GM12865 (cell line): ENCODE measurements at regions not wholly inside any gene's neighbourhood (a gene's known extent, or its start where the extent isn't known, plus 50 kb on each side); places are given as distances from the start of the nearest gene placed in this dataset.

Source experiments
- DNase-seq: peaks from one replicate; pipeline ENCODE4 v3.0.0; 2010; ENCODE audit warnings: low read depth
- H3K4me3 ChIP-seq: 2 replicates; pipeline ENCODE4 v1.5.1; 2011; ENCODE audit warnings: mild to moderate bottlenecking, low read depth, low read length, control low read depth
- TF ChIP-seq, protein P1 (sequence below): IDR thresholded peaks from 2 replicates; pipeline ENCODE4 v1.5.1; 2011; ENCODE audit warnings: low read length, control low read depth, low read depth, inconsistent platforms; ENCODE audit not compliant: insufficient read depth; ENCODE audit errors: missing control alignments

DNA sequence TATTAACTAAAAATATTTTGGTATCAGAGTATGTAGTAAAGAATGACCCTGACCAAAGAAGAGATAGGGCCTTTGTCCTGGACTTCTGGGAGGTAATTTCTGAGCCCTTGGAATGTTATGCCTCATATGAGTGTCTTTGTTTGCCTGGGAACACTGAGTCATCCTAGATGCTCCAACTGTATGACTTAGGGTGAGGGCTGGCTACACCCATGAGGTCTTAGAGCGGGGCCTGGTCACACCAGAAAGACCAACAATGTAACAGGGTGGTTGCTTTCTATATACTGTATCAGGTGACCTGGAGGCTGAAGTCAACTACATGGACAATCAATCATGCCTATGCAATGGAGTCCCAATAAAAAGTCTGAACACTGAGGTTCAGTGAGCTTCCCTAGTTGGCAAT lies 253.1 kb downstream of the MBD2 start:
- TF ChIP-seq, protein P1, sequence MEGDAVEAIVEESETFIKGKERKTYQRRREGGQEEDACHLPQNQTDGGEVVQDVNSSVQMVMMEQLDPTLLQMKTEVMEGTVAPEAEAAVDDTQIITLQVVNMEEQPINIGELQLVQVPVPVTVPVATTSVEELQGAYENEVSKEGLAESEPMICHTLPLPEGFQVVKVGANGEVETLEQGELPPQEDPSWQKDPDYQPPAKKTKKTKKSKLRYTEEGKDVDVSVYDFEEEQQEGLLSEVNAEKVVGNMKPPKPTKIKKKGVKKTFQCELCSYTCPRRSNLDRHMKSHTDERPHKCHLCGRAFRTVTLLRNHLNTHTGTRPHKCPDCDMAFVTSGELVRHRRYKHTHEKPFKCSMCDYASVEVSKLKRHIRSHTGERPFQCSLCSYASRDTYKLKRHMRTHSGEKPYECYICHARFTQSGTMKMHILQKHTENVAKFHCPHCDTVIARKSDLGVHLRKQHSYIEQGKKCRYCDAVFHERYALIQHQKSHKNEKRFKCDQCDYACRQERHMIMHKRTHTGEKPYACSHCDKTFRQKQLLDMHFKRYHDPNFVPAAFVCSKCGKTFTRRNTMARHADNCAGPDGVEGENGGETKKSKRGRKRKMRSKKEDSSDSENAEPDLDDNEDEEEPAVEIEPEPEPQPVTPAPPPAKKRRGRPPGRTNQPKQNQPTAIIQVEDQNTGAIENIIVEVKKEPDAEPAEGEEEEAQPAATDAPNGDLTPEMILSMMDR = no peak
- no peak for DNase-seq
- H3K4me3 ChIP-seq = no peak overlapping the region

DNA sequence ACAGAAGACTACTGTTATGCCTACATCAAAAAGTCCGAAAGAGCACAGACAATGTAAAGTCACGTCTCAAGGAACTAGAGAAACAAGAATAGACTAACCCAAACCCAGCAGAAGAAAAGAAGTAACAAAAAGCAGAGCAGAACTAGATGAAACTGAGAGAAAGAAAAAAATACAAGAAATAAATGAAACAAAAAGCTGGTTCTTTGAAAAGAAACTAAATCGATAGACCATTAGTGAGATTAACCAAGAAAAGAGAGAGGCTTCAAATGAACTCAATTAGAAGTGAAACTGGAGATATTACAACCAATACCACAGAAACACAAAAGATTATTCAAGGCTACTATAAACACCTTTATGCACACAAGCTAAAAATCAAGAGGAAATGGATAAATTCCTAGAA lies 271.8 kb downstream of the MBD2 start:
- no peak overlapping the region for H3K4me3 ChIP-seq
- TF ChIP-seq, protein P1 = no peak
- peak; percentile 11 for DNase-seq

DNA sequence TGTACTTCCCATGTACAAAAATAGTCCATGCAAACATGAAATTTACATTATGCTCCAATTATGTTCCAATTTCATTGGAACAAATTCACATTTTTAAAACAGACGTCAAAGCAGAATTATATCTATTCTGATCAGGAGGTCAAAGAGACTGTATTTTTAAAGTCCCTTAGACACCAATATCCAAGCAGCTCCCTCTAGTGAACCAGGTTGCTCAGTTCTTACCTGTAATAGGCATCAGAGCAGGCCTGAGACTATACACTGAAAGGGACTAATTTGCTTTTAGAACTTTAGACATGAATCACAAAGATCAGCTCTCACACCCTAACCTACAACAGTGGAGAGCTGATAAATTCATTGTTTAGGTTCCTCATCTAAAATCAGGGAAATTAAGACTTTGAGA lies 273.9 kb downstream of the MBD2 start:
- TF ChIP-seq, protein P1 = no peak

DNA sequence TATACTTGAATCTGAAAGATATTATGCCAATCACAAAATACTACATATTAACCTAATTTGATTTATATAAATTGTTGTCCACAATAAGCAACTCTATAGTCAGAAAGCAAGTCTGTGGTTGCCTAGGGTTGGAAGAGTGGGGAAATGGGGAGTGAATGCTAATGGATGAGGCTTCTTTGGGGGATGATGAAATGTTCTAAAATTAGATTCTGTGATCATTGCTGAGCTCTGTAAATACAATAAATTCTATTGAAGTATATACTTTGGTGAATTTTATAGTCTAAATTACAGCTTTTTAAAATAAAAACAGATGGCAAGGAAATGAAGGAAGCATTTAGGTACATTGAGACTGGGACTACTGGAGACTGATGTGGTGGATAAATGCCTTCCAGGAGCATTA lies 275.5 kb downstream of the MBD2 start:
- no peak for DNase-seq
- no peak overlapping the region for H3K4me3 ChIP-seq
- TF ChIP-seq, protein P1 = no peak

More for the DNA sequence above, 273.9 kb downstream of the MBD2 start:
- no peak for DNase-seq
- no peak overlapping the region for H3K4me3 ChIP-seq

DNA sequence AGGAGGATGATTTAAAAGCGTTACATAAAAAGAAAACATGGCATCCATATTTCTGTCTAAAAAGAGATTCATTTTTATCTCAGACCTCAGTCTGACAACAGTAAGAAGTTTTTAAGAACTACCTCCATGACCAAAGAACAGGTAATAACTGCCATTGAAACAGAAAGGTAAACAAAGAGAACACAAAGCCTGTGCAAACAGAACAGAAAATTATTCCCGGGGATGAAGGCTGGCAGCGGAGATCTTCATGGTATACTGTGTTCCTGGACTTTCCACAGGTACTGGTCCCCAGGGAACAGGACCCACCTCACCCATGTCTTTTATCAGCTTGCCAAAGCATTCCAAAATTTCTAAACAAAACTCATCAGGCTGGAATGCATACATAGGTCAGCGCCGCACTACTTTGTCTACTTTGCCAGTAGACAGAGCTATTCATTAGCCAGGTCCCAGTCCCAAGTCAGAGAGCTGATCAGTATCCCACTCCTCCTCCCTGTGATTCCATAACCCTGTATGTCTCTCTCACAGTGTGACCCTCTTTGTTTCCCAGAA lies 277.3 kb downstream of the MBD2 start:
- no peak for DNase-seq
- TF ChIP-seq, protein P1 = no peak
- H3K4me3 ChIP-seq = no peak overlapping the region

DNA sequence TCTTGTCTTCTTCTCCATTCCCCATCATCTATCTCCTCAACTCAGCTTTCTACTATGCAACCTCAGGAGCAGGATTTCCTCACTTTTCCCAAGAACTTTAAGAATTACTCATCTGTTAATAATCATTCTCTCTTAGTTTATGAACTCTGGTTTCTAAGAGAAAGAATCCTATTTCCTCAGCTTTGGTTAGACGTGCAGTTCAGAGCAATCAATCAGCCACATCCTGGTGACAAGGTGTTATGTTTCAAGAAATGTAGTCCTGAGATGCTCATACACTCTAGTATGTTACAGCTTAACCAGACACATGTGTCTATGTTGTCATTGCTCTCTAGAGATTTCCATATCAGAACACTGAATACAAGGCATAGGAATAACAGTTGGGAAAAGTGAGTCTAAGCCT lies 277.9 kb downstream of the MBD2 start:
- TF ChIP-seq, protein P1 = no peak

DNA sequence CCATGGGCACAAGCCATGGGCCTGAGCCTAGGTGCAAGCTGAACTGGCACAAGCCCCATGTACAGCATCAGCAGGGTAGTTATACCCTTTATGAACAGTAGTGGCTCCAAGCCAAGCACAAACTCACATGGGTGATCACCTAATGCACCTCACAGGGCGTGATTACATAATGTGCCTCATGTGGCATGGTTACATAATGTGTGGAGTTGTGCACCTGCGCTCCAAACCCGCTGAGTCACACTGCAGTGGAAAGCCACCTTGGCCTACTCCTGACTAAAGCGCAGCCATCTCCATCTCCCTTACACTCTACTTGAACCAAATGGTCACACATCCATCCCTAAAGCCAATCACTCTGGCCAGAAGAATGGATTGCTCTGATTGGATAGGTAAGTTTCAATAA lies 279.7 kb downstream of the MBD2 start:
- DNase-seq = peak; percentile 33
- TF ChIP-seq, protein P1 = no peak
- no peak overlapping the region for H3K4me3 ChIP-seq

More for the DNA sequence above, 277.9 kb downstream of the MBD2 start:
- DNase-seq = no peak
- H3K4me3 ChIP-seq = no peak overlapping the region
